DMS53 treated with DMSO at 0.1 percent for 48 hours (cell line): ENCODE measurements at regions not wholly inside any gene's neighbourhood (a gene's known extent, or its start where the extent isn't known, plus 50 kb on each side); places are given as distances from the start of the nearest gene placed in this dataset.

ENCODE experiments used
- DNase-seq: peaks from one replicate; lab custom pipeline; 2025; ENCODE audit not compliant: unreplicated experiment; lab: John Stamatoyannopoulos, UW

DNA sequence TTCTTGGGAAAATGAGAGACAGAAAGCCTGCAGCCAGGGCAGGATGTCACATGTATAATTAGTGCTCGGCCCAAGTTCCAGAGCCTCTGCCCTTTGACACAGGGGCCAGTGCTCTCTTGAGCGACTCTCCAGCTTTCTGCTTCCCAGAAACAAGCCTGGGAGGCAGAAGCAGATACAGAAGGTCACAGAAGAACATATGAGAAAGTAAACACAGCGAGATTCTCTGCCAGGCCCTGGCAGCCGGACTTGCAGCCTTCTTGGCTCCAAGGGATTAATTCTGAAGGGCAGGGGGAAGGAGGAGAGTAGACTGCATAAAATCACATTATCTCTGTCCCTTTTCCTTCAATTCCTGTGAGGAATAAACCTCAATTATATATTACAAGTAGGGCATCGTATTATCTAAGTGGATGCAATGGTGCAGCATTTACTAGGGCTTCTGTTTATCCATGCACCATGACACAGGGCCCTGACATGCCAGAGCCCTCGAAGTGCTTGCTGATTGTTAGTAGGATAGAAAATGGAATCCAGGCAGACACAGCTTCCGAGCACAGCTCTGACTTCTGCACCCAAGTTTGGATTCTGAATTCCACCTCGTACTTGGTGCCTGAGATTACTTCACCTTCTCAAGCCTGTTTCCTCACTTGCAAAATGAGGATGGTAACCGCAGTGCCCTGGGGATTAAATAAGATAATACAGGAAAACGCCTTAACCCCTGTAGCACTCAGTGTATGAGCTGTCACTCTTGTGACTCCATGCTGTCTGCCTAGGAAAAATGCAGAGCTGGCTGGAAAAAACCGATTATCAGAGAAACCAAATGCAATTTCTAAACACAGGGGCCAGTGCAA, 536.5 kb downstream of the TNS3 start:
- DNase-seq, result no peak

DNA sequence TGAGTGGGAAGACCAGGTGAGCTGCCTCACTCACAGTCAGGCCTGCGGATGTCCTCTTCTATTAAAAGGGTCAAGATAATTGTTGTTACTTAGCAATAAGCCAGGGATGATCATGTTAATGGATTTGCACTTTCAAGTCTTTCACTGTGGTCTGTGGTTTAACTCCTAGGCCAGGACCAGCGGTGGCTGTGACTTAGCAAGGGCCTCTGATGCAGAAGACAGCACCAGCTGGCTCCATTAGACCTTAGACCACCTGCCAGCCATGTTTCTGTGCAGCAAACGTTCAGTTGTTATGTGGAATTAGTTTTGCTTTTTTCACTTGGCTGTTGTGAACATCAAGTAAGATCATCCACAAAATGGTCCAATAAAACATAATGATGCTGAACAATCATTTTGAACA, 537.3 kb downstream of the TNS3 start:
- DNase-seq, result no peak

DNA sequence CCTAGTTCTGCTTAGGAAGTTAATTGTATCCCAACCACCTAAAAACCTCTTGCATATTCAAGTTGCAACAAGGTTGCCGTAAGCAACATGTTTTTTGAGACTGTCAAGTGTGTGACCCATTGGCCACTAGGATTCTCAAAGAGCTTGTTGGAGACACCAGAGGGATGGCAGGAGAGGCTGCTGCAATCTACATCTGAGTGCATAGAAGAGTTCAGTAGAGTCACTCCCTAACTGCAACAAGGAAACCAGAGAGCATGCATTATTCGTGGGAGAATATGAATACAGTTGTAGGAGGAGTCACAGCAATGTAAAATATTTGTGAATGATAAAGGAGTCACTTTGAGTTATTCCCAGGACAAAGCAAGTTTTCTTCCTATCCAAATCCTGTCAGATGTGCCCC, 538.6 kb downstream of the TNS3 start:
- no peak for DNase-seq

DNA sequence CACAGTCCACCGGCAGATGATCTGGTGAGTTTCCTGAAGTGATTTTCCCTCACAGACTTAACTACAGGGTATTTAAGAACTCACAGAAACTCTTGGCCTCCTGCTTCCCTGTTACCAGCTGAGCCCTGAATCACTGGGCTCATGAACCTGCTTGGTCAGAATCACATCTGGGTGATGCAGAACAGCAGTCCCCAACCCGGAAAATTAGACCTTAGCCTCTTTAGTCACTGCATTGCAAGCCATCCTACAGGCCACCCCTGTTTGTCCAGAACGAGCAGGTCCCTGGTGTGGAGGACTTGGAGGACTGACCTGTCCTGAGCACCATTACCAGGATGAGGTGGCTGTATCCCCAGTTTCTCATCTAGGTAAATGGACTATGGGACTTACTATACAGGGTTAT, 539.2 kb downstream of the TNS3 start:
- no peak for DNase-seq

DNA sequence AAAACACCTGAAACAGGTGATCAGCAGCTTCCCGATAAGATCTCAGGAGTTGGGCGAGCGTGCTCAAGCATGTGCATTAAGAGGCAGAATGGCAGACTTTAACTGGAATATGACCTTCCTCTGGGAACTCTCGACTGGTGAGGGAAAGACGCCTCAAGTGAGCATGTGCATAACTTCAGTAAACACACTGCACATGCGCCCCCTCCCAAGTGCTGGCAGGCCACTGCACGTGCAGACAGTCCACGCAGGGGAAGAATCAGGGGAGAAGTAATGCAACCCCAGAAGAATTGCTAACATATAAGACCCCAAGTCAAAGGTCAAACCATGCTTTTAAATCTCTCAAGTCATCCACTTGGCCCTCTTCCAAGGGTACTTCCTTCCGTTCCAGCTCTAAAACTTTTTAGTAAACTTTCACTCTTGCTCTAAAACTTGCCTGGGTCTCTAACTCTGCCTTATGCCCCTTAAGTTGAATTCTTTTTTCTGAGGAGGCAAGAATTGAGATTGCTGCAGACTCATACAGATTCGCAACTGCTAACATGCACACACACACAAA, 541.0 kb downstream of the TNS3 start:
- DNase-seq, result no peak

DNA sequence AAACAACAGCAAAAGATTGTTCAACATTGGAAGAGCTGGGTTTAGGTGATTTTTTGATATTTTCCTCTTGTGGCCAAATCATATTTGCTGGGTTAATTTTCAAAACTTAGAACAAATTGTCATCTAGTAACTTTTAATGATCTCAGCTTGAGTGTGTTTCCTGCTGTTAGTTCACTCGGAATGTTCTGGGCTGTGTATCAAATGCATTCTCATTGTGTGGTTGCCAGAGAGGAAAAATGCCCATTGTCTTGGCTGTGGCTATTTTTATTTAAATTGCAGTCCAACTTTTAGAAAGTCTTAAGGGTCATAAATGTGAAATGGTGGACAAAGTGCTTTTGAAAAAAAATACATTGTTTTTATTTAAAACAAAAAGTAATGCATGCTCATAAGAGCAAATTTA, 542.0 kb downstream of the TNS3 start:
- no peak for DNase-seq

DNA sequence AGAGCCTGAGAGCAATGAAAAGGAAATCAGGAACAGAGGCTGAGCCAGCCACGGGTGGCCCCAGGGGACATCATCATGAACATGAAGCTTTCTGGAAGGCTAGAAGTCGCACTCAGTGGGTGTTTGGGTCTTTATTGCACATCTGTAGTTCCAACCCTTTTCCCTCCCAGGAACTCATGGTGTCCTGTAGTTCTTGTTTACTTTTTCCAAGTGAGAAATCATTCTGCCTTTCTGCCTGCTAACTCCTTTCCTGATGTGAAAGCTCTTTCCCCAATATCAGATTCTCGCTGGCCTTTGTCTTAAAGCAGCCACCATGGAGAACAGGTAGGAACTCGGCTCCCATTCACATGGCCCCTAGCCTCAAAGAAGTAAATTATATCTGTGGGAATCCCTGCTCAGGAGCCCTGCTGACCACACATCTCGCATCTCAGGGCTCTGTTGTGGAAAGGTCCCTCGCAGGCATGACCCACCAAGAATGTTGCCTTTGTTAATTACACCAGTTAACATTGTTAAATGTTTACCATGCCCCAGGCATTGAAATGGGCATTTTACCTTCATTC, 542.7 kb downstream of the TNS3 start:
- DNase-seq, result no peak

DNA sequence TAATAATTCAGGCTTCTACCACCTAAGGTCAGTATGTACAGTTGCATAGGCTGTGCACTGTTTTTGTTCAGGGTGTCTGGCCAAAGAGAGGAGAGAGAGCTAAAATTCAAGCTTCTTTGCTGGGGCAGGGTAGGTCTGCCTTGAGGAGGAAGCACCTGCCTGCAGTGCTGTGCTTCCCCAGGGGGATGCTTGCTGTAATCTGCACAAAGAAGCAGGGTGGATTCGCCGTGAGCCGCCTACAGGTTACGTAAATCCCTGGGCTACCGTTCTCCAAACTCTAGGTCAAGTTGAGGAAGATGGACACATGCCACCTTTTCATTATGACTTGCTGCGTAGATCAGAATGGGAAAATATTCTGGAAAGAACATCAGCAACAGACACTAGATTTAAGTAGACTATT, 543.3 kb downstream of the TNS3 start:
- no peak for DNase-seq

DNA sequence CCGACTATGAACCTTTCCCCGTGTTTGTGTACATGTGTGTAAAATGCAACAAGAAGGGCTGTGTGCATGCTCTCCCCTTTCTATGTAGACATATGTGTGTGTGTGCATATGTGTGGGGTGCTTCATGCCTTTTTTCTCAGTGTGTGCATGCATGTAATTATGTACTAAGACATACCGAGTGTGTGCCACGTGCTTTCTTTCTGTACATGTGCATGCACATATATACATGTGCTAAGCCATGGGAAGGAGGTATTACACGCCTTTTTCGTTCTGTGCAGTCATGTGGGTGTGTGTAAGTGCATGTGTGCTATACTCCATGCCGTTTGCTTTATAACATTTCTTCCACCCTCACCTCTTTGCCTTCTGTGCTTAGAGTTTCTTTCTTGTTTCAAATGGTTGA, 544.3 kb downstream of the TNS3 start:
- DNase-seq, result no peak

DNA sequence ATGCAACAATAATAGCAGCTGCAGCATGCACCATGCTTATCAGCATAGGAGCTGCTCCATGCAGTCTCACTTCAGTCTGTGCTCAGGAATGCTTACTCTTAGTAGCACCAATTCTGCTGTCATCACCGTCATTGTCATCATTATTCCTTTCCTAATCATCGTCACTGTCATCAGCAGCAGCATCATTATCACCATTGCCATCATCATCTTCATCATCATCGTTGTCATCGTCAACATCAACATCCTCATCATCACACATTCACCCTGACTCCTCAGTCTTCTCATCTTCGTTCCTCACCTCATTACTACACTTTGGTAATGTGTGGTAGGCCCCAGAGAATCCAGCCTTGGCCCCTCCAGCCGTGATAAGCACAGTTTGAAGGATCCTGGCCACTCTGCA, 545.0 kb downstream of the TNS3 start:
- no peak for DNase-seq

DNA sequence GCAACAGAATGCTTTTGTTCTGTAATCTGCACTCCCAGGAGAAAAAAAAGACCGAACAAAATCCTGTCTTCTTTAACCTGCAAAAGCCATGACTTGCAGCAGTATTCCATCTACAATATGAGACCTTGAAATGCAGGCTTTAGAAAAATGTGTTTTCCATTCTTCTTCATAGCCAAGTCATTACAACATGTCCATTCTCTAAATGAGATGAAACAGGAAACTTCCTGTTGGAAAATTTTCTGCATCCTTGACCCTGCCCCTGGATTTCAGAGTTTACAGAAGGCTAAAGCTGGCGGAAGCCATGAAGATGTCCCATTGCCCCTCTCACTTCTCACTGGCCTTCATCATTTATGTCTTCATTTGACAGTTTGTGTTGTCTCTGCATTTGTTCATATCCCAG, 546.4 kb downstream of the TNS3 start:
- DNase-seq, result no peak

DNA sequence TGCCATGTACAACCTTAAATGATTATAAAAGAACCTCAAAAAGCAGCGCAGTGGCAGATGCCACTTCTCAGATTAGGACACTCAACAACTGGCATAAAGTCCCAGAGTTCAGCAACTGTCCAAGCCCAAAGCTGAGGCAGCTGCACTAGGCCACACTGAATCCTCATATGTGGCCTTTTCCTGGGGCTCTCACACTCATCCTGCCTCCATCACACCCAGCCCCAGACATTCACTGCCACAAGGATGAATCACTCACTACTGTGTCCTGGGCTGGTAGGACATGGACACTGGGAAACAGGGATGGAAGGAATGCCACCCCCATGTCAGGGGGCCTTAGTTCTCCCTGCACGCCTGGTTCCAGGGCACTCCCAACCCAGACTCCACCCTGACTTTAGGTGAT, 547.7 kb downstream of the TNS3 start:
- DNase-seq, result no peak

DNA sequence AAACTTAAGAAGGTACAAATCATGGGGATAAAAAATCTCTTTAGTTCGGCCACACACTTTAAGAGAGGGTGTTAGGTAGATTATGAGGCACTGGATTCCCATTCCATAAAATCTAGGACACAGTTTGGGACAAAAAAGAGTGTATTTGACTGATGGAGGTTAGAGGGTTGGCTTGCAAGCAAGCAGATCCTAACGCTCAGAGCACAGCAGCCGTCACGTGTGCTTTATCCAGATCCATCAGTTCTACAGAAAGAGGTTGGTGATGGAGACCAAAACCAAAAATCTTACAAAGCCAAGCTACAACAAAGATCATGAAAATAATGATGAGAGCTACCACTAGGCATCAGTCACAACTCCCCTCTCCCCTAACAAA, 549.4 kb downstream of the TNS3 start:
- no peak for DNase-seq

DNA sequence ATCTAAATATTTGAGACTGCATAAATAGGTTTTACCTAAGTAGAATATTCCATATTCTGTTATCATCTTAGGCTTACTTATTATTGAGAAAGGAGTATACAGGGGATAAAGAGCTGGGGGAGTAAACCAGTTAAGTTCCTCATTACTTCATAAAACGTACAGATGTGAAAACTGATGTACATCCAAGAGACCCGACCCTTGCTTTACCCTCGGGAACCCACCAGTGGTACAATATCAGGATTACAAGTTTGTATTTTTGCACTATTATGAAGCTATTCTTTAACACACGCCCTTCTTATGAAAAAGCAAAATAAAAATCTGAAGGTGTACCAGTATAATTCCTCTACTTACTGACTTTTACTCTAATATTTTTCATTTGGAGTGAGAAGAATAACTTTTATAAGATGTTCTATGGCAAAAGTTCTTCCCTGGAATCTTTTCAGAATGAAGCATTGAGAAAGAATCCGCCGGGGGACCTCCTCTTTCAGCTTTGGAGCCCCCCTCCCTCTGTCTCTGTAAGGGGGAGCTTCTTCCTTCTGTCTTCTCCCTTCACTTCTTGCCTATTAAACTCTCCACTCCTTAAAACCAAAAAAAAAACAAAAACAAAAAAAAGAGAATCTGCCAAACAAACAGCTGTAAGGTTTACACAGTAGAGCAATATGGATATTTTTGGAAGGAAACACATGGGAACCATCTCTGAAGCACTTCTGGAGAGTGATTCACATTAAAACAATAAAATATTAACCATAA, 550.0 kb downstream of the TNS3 start:
- DNase-seq, result no peak

DNA sequence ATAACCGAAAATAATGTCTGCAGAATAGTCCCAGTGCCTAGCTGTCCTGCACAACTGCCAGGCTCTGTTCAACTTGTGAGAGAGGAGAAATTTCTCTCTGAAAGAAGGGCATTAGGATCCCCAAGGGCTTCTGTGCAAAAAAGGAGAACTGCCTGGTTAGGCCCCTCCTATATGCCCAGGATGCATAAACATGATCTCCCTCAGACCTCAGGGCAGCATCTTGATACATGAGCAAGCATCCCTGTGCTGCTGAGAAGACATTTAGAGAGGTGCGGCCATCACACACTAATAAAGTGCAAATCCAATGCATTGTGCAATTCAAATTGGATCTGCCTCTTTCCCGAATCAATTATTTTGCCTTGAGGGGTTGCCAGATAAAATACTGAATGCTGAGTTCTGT, 553.6 kb downstream of the TNS3 start:
- DNase-seq, result no peak

DNA sequence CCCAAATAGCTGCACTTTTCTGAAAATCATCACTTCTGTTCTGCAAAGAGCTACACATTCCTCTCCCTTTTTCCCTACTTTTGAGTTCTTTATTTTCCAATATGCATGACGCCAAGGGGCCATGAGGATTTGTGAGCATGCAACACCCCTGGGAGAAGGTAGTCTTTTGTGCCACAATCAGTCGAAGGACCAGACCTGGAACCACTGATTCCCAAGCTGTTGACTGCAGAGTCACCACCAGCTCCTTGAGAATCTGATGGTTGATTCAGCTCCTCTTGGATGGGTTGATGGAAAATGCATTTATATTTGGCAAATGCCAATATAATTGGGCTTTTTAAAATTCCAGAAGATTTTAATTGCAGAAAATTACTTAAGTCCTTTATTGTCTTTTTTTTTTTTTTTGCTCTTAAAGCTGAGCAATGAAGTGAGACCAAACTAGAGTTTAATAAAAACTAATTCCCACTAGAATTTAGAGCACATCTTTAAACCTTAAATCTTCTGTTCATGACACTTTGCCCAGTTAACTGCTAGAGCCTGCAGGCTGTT, 554.1 kb downstream of the TNS3 start:
- no peak for DNase-seq

DNA sequence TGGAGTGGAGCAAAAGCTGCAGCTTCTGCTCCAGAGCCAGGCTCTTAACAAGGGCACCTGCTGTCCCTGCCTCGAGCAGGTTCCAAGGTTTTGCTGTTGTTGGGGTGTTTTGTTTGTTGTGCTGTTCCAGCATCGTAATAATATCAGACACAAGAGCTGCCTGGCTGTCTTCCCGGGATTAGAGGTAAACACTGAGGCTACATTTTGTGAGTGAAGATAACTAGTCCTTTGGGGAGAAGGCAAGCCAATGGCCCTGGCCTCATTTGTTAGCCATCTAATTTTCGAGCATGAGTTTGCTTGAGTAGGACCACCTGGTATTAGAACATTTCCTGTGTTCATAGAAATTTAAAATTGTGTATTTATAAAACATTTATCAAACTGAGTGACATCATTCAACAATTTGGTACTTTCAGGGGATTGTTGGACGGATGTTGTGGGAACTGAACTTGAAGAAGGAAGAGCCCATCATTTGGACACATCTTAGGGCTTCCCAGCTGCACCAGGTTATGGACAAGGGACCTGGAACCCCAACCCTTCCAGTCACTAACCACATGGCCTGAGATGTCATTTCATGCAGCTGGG, 555.0 kb downstream of the TNS3 start:
- peak; percentile 12 for DNase-seq

DNA sequence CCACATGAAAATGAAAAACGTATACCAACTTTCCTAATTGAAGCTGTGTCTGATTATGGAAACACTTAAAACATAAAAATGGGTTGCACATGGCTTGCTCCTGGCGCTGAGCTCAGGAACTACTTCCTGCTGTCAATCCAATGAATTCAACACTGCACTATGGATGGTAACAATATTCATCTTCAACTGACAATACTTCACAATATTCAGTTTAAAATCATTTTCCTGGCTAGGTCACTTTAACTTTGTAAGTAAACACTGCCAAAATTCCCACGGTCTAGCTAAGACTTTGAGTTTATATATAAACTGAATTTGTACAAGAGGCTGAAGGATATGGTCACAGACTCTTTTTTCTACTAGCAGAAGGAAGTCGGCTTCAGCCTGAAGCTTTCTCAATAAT, 556.9 kb downstream of the TNS3 start:
- no peak for DNase-seq

DNA sequence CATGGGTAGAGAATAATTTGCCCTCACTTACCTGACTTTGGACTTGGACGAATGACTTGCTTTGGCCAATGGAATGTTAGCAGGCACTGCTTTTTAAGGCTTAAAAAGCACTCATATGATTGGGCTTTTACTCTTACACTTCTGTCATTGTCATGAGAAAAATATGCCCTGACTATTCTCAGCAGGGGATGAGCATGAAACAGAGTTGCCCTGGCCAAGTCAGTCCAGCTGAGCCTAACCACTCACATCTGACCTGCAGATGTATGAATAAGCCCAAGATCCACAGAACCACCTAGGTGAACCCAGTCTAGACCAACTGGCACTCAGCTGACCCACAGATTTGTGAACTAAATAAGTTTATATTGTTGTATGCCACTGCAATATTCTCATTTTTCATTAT, 573.5 kb downstream of the TNS3 start:
- DNase-seq, result no peak

DNA sequence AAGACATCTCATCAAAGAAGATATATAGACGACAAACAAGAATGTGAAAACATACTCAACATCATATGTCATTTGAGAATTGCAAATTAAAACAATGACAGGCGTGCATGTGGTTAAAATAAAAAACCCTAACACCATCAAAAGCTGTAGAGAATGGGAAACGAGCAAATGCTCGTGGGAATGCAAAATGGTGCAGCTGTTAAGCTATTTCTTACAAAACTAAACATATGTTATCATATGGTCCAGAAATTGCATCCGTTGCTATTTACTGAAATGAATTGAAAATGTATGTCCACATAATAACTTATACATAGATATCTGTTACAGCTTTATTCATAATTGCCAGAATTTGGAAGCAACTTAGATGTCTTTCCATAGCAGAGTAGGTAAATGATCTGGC, 574.4 kb downstream of the TNS3 start:
- no peak for DNase-seq

DNA sequence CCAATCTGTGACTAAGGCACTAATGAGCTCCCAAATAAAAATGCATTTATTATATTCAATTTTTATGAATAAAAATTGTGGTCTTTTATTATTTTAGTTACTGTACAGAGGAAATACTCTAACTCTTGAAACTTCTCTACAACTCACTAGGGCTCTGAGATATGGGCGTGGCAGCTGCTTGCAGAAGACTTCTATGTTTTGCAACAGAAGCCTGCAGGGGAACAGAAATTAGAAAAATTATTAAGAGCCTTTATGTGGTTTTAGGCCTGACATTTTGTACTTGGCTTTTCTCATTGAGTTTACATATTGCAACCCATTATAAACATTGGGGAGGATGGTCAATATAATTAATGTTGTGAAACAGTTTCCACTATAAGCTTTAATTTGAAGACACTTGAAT, 581.4 kb downstream of the TNS3 start:
- no peak for DNase-seq
